ENCODE measurements at regions not wholly inside any gene's neighbourhood (a gene's known extent, or its start where the extent isn't known, plus 50 kb on each side); places are given as distances from the start of the nearest gene placed in this dataset.

- H3K27me3 ChIP-seq (ENCODE audit: low read length) = no peaks in the 10 kb centered on the region
- no peak overlapping the region for H2AFZ ChIP-seq (ENCODE audit: low read length)
- no peak overlapping the region for H3K4me2 ChIP-seq (ENCODE audit: low read depth, low read length, poor library complexity, severe bottlenecking)
- H3K9ac ChIP-seq (ENCODE audit: low read length) = no peak overlapping the region
- no peaks in the 10 kb centered on the region for H3K4me1 ChIP-seq (ENCODE audit: low read length)
- no peaks in the 10 kb centered on the region for H3K79me2 ChIP-seq (ENCODE audit: low read length)
- no peak overlapping the region for H3K27ac ChIP-seq (ENCODE audit: low read length)
- H3K9me2 ChIP-seq (replicated peaks; ENCODE audit: insufficient read depth, low read length) = no peaks in the 10 kb centered on the region
- DNase-seq = no peak
- peaks cover 16% of the 10 kb centered on the region; the same call in 1 of the 2 replicates for H3K9me3 ChIP-seq (ENCODE audit: low read length)
- no peak overlapping the region for H3K4me3 ChIP-seq (ENCODE audit: low read length)
- H4K20me1 ChIP-seq (ENCODE audit: insufficient read depth, low read depth, low read length) = no peaks in the 10 kb centered on the region
- H3K36me3 ChIP-seq (ENCODE audit: insufficient read depth, low read length) = no peaks in the 10 kb centered on the region
Measured at GRCh38 chr12:83996671-83997070, 915.9 kb downstream of the SLC6A15 start.

GRCh38 chr12:83985084-83985483 lies 927.5 kb downstream of the SLC6A15 start:
- Histone ChIP-seq H2AFZ (ENCODE audit: low read length) (no peak overlapping the region), H3K9me2 (replicated peaks; ENCODE audit: insufficient read depth, low read length) (no peaks in the 10 kb centered on the region), H3K27me3 (ENCODE audit: low read length) (no peaks in the 10 kb centered on the region), H3K79me2 (ENCODE audit: low read length) (no peaks in the 10 kb centered on the region), H3K4me3 (ENCODE audit: low read length) (no peak overlapping the region), H3K9ac (ENCODE audit: low read length) (no peak overlapping the region), H3K36me3 (ENCODE audit: insufficient read depth, low read length) (no peaks in the 10 kb centered on the region), H3K9me3 (ENCODE audit: low read length) (peaks cover 7% of the 10 kb centered on the region; the same call in 1 of the 2 replicates), H3K4me1 (ENCODE audit: low read length) (no peaks in the 10 kb centered on the region), H4K20me1 (ENCODE audit: insufficient read depth, low read depth, low read length) (no peaks in the 10 kb centered on the region), H3K27ac (ENCODE audit: low read length) (no peak overlapping the region), H3K4me2 (ENCODE audit: low read depth, low read length, poor library complexity, severe bottlenecking) (no peak overlapping the region)
- no peak for DNase-seq

GRCh38 chr12:83980398-83980797 lies 932.2 kb downstream of the SLC6A15 start:
- H3K36me3 ChIP-seq (ENCODE audit: insufficient read depth, low read length) = no peaks in the 10 kb centered on the region
- H3K4me1 ChIP-seq (ENCODE audit: low read length) = no peaks in the 10 kb centered on the region
- no peaks in the 10 kb centered on the region for H3K79me2 ChIP-seq (ENCODE audit: low read length)
- no peaks in the 10 kb centered on the region for H3K9me2 ChIP-seq (replicated peaks; ENCODE audit: insufficient read depth, low read length)
- no peak overlapping the region for H3K4me3 ChIP-seq (ENCODE audit: low read length)
- H2AFZ ChIP-seq (ENCODE audit: low read length) = no peak overlapping the region
- H3K9me3 ChIP-seq (ENCODE audit: low read length) = peaks cover 8% of the 10 kb centered on the region
- H4K20me1 ChIP-seq (ENCODE audit: insufficient read depth, low read depth, low read length) = no peaks in the 10 kb centered on the region
- H3K27me3 ChIP-seq (ENCODE audit: low read length) = no peaks in the 10 kb centered on the region
- H3K4me2 ChIP-seq (ENCODE audit: low read depth, low read length, poor library complexity, severe bottlenecking) = no peak overlapping the region
- no peak overlapping the region for H3K9ac ChIP-seq (ENCODE audit: low read length)
- DNase-seq = no peak
- no peak overlapping the region for H3K27ac ChIP-seq (ENCODE audit: low read length)

- Histone ChIP-seq H3K79me2 (ENCODE audit: low read length) (no peaks in the 10 kb centered on the region), H2AFZ (ENCODE audit: low read length) (no peak overlapping the region), H4K20me1 (ENCODE audit: insufficient read depth, low read depth, low read length) (no peaks in the 10 kb centered on the region), H3K4me1 (ENCODE audit: low read length) (no peaks in the 10 kb centered on the region), H3K4me2 (ENCODE audit: low read depth, low read length, poor library complexity, severe bottlenecking) (no peak overlapping the region), H3K36me3 (ENCODE audit: insufficient read depth, low read length) (no peaks in the 10 kb centered on the region), H3K9me3 (ENCODE audit: low read length) (peaks cover 8% of the 10 kb centered on the region), H3K9me2 (replicated peaks; ENCODE audit: insufficient read depth, low read length) (no peaks in the 10 kb centered on the region), H3K27ac (ENCODE audit: low read length) (no peak overlapping the region), H3K27me3 (ENCODE audit: low read length) (no peaks in the 10 kb centered on the region), H3K9ac (ENCODE audit: low read length) (no peak overlapping the region), H3K4me3 (ENCODE audit: low read length) (no peak overlapping the region)
- no peak for DNase-seq
Measured at GRCh38 chr12:83979785-83980184, 932.8 kb downstream of the SLC6A15 start.

- no peaks in the 10 kb centered on the region for H3K36me3 ChIP-seq (ENCODE audit: insufficient read depth, low read length)
- no peaks in the 10 kb centered on the region for H3K27me3 ChIP-seq (ENCODE audit: low read length)
- no peaks in the 10 kb centered on the region for H3K9me2 ChIP-seq (replicated peaks; ENCODE audit: insufficient read depth, low read length)
- no peak overlapping the region for H2AFZ ChIP-seq (ENCODE audit: low read length)
- no peaks in the 10 kb centered on the region for H3K4me1 ChIP-seq (ENCODE audit: low read length)
- H3K4me3 ChIP-seq (ENCODE audit: low read length) = no peak overlapping the region
- no peaks in the 10 kb centered on the region for H4K20me1 ChIP-seq (ENCODE audit: insufficient read depth, low read depth, low read length)
- no peaks in the 10 kb centered on the region for H3K79me2 ChIP-seq (ENCODE audit: low read length)
- DNase-seq = no peak
- no peak overlapping the region for H3K9ac ChIP-seq (ENCODE audit: low read length)
- peaks cover 25% of the 10 kb centered on the region; the same call in 1 of the 2 replicates for H3K9me3 ChIP-seq (ENCODE audit: low read length)
- H3K4me2 ChIP-seq (ENCODE audit: low read depth, low read length, poor library complexity, severe bottlenecking) = no peak overlapping the region
- H3K27ac ChIP-seq (ENCODE audit: low read length) = no peak overlapping the region
Measured at GRCh38 chr12:83971781-83972180, 940.8 kb downstream of the SLC6A15 start.

GRCh38 chr12:83960767-83961166 lies 951.8 kb downstream of the SLC6A15 start:
- Histone ChIP-seq H3K9me2 (replicated peaks; ENCODE audit: insufficient read depth, low read length) (no peaks in the 10 kb centered on the region), H3K4me2 (ENCODE audit: low read depth, low read length, poor library complexity, severe bottlenecking) (no peak overlapping the region), H3K27me3 (ENCODE audit: low read length) (no peaks in the 10 kb centered on the region), H3K36me3 (ENCODE audit: insufficient read depth, low read length) (no peaks in the 10 kb centered on the region), H3K9me3 (ENCODE audit: low read length) (peaks cover 39% of the 10 kb centered on the region), H3K27ac (ENCODE audit: low read length) (no peak overlapping the region), H4K20me1 (ENCODE audit: insufficient read depth, low read depth, low read length) (no peaks in the 10 kb centered on the region), H2AFZ (ENCODE audit: low read length) (no peak overlapping the region), H3K4me3 (ENCODE audit: low read length) (no peak overlapping the region), H3K9ac (ENCODE audit: low read length) (no peak overlapping the region), H3K4me1 (ENCODE audit: low read length) (no peaks in the 10 kb centered on the region), H3K79me2 (ENCODE audit: low read length) (no peaks in the 10 kb centered on the region)
- DNase-seq = no peak

- Histone ChIP-seq H3K9me3 (ENCODE audit: low read length) (peaks cover 31% of the 10 kb centered on the region), H3K4me2 (ENCODE audit: low read depth, low read length, poor library complexity, severe bottlenecking) (no peak overlapping the region), H3K79me2 (ENCODE audit: low read length) (no peaks in the 10 kb centered on the region), H3K4me3 (ENCODE audit: low read length) (no peak overlapping the region), H3K9ac (ENCODE audit: low read length) (no peak overlapping the region), H3K27me3 (ENCODE audit: low read length) (no peaks in the 10 kb centered on the region), H3K9me2 (replicated peaks; ENCODE audit: insufficient read depth, low read length) (no peaks in the 10 kb centered on the region), H4K20me1 (ENCODE audit: insufficient read depth, low read depth, low read length) (no peaks in the 10 kb centered on the region), H2AFZ (ENCODE audit: low read length) (no peak overlapping the region), H3K4me1 (ENCODE audit: low read length) (no peaks in the 10 kb centered on the region), H3K36me3 (ENCODE audit: insufficient read depth, low read length) (no peaks in the 10 kb centered on the region), H3K27ac (ENCODE audit: low read length) (no peak overlapping the region)
- DNase-seq = no peak
Measured at GRCh38 chr12:83958997-83959396, 953.6 kb downstream of the SLC6A15 start.

GRCh38 chr12:83954956-83955601 lies 957.5 kb downstream of the SLC6A15 start:
- Histone ChIP-seq H3K4me2 (ENCODE audit: low read depth, low read length, poor library complexity, severe bottlenecking) (no peak overlapping the region), H3K4me1 (ENCODE audit: low read length) (no peaks in the 10 kb centered on the region), H3K27me3 (ENCODE audit: low read length) (no peaks in the 10 kb centered on the region), H3K27ac (ENCODE audit: low read length) (no peak overlapping the region), H3K9me3 (ENCODE audit: low read length) (peaks cover 22% of the 10 kb centered on the region), H3K9ac (ENCODE audit: low read length) (no peak overlapping the region), H3K4me3 (ENCODE audit: low read length) (no peak overlapping the region), H3K36me3 (ENCODE audit: insufficient read depth, low read length) (no peaks in the 10 kb centered on the region), H2AFZ (ENCODE audit: low read length) (no peak overlapping the region), H3K9me2 (replicated peaks; ENCODE audit: insufficient read depth, low read length) (no peaks in the 10 kb centered on the region), H3K79me2 (ENCODE audit: low read length) (no peaks in the 10 kb centered on the region), H4K20me1 (ENCODE audit: insufficient read depth, low read depth, low read length) (no peaks in the 10 kb centered on the region)
- DNase-seq = no peak
